H1 (cell line): ENCODE measurements at regions not wholly inside any gene's neighbourhood (a gene's known extent, or its start where the extent isn't known, plus 50 kb on each side); places are given as distances from the start of the nearest gene placed in this dataset.

Experiments used
- CTCF ChIA-PET: fragments of 300-600 bp; sonication (Branson Sonifier 250); formaldehyde crosslinking; loops from one replicate; lab custom pipeline; 2021; ENCODE audit not compliant: partially characterized antibody; lab: Charles Lee
- POLR2A ChIA-PET: fragments of 300-600 bp; sonication (Branson Sonifier 250); formaldehyde crosslinking; loops from one replicate; lab custom pipeline; 2021; ENCODE audit warnings: inconsistent platforms; ENCODE audit not compliant: partially characterized antibody; lab: Charles Lee
- DNase-seq, 2 experiments: peaks; one replicate each; pipeline versions ENCODE4 v3.0.0 to v3.0.0-alpha.2; 2010 to 2022; ENCODE audit warnings: low spot score in 2 of 2, low read depth in 1 of 2, mixed read lengths in 1 of 2
- FAIRE-seq: peaks from 2 replicates; lab custom pipeline; 2011; peaks lifted over from hg19 to GRCh38; lab: Jason Lieb, UNC
- H2AFZ ChIP-seq: 2 replicates; pipeline ENCODE4 v1.8.1; 2012; ENCODE audit warnings: low read length, inconsistent platforms
- H2AK5ac ChIP-seq: 2 replicates; pipeline ENCODE4 v1.6.1; 2013; ENCODE audit warnings: low read depth, low read length
- H2BK120ac ChIP-seq: replicated peaks from 2 replicates; pipeline ENCODE3; 2013; ENCODE audit warnings: low read depth, low read length, inconsistent platforms
- H2BK12ac ChIP-seq: 2 replicates; pipeline ENCODE4 v1.6.1; 2013; ENCODE audit warnings: low read depth, low read length
- H2BK15ac ChIP-seq: 2 replicates; pipeline ENCODE4 v1.6.1; 2013; ENCODE audit warnings: low read length
- H2BK20ac ChIP-seq: 2 replicates; pipeline ENCODE4 v1.6.1; 2013; ENCODE audit warnings: low read length
- H2BK5ac ChIP-seq: 2 replicates; pipeline ENCODE4 v1.6.1; 2013; ENCODE audit warnings: low read depth, low read length
- H3K14ac ChIP-seq: 2 replicates; pipeline ENCODE4 v1.6.1; 2013; ENCODE audit warnings: inconsistent platforms; ENCODE audit not compliant: insufficient read length
- H3K18ac ChIP-seq: 2 replicates; pipeline ENCODE4 v1.6.1; 2013; ENCODE audit warnings: low read length; ENCODE audit errors: extremely low read depth
- H3K23ac ChIP-seq: 2 replicates; pipeline ENCODE4 v1.6.1; 2013; ENCODE audit warnings: inconsistent platforms; ENCODE audit not compliant: insufficient read length
- H3K23me2 ChIP-seq: 2 replicates; pipeline ENCODE4 v1.6.1; 2013; ENCODE audit warnings: low read depth, low read length
- H3K27ac ChIP-seq: 2 replicates; pipeline ENCODE4 v1.6.1; 2011; ENCODE audit warnings: low read depth, low read length, inconsistent platforms
- H3K27me3 ChIP-seq, 4 experiments: replicated peaks in 1 of 4; 1 replicate in 1 of 4; 2 replicates in 3 of 4; pipeline versions ENCODE4 v1.6.1 to v1.8.1; 2011 to 2013; ENCODE audit warnings: low read length in 3 of 4, mild to moderate bottlenecking in 3 of 4, inconsistent platforms in 2 of 4, mixed read lengths in 2 of 4, moderate library complexity in 1 of 4; ENCODE audit not compliant: control insufficient read depth in 3 of 4, insufficient read depth in 3 of 4; ENCODE audit errors: extremely low read depth in 1 of 4
- H3K36me3 ChIP-seq, 4 experiments: 2 replicates each; pipeline versions ENCODE4 v1.6.1 to v1.8.1; 2011 to 2013; ENCODE audit warnings: mild to moderate bottlenecking in 4 of 4, low read length in 3 of 4, moderate library complexity in 2 of 4, control low read depth in 1 of 4, inconsistent platforms in 1 of 4; ENCODE audit not compliant: insufficient read depth in 4 of 4, control insufficient read depth in 2 of 4
- H3K4ac ChIP-seq: replicated peaks from 2 replicates; pipeline ENCODE3; 2013; ENCODE audit warnings: low read length, low read depth, mixed read lengths, inconsistent platforms; ENCODE audit not compliant: insufficient read length
- H3K4me1 ChIP-seq, 4 experiments: replicated peaks in 1 of 4; 1 replicate in 1 of 4; 2 replicates in 3 of 4; pipeline versions ENCODE4 v1.6.1 to v1.8.1; 2011 to 2013; ENCODE audit warnings: low read length in 3 of 4, inconsistent platforms in 2 of 4, mixed read lengths in 1 of 4; ENCODE audit not compliant: insufficient read depth in 4 of 4, control insufficient read depth in 3 of 4
- H3K4me2 ChIP-seq, 2 experiments: 2 replicates each; pipeline versions ENCODE4 v1.6.1 to v1.8.1; 2011 to 2013; ENCODE audit warnings: low read depth in 2 of 2, low read length in 2 of 2, control low read depth in 1 of 2, inconsistent platforms in 1 of 2, mild to moderate bottlenecking in 1 of 2; ENCODE audit not compliant: insufficient read depth in 1 of 2
- H3K4me3 ChIP-seq, 4 experiments: fragments of 200-600, 300-600 bp in 1 of 4; sonication (generic), shearing (Covaris generic), sonication (Bioruptor Twin) in 1 of 4; 2 replicates each; pipeline versions ENCODE4 v1.5.1 to v1.8.1; 2011 to 2016; ENCODE audit warnings: low read length in 4 of 4, low read depth in 3 of 4, control low read depth in 2 of 4, inconsistent platforms in 2 of 4, mild to moderate bottlenecking in 2 of 4, mixed read lengths in 1 of 4, moderate library complexity in 1 of 4; ENCODE audit not compliant: insufficient read depth in 2 of 4; ENCODE audit errors: extremely low read depth in 1 of 4
- H3K56ac ChIP-seq: replicated peaks from 2 replicates; pipeline ENCODE3; 2013; ENCODE audit warnings: low read depth, mild to moderate bottlenecking, mixed read lengths, low read length, inconsistent platforms; ENCODE audit not compliant: insufficient read length
- H3K79me1 ChIP-seq: 2 replicates; pipeline ENCODE4 v1.6.1; 2013; ENCODE audit warnings: low read depth, low read length, control low read depth
- H3K79me2 ChIP-seq, 2 experiments: 2 replicates each; pipeline versions ENCODE4 v1.6.1 to v1.8.1; 2012 to 2013; ENCODE audit warnings: low read length in 2 of 2, mild to moderate bottlenecking in 2 of 2, inconsistent platforms in 1 of 2; ENCODE audit not compliant: insufficient read depth in 2 of 2, control insufficient read depth in 1 of 2
- H3K9ac ChIP-seq, 4 experiments: replicated peaks in 1 of 4; 1 replicate in 1 of 4; 2 replicates in 3 of 4; pipeline versions ENCODE4 v1.6.1 to v1.8.1; 2011 to 2013; ENCODE audit warnings: low read depth in 3 of 4, low read length in 3 of 4, control low read depth in 2 of 4, mild to moderate bottlenecking in 2 of 4, moderate library complexity in 2 of 4, inconsistent platforms in 1 of 4; ENCODE audit errors: extremely low read depth in 1 of 4
- H3K9me3 ChIP-seq, 2 experiments: 2 replicates each; pipeline versions ENCODE4 v1.6.1 to v1.8.1; 2012 to 2013; ENCODE audit warnings: mild to moderate bottlenecking in 2 of 2, moderate library complexity in 2 of 2, control low read depth in 1 of 2, inconsistent platforms in 1 of 2, low read depth in 1 of 2, low read length in 1 of 2, mixed read lengths in 1 of 2; ENCODE audit not compliant: insufficient read depth in 2 of 2
- H4K20me1 ChIP-seq, 2 experiments: replicated peaks in 1 of 2; 2 replicates each; pipeline versions ENCODE3 to v1.8.1; 2011 to 2013; ENCODE audit warnings: inconsistent platforms in 2 of 2, low read length in 2 of 2, mild to moderate bottlenecking in 1 of 2; ENCODE audit not compliant: insufficient read depth in 2 of 2, control insufficient read depth in 1 of 2
- H4K5ac ChIP-seq: 2 replicates; pipeline ENCODE4 v1.6.1; 2013; ENCODE audit warnings: low read length, low read depth, mixed read lengths, inconsistent platforms; ENCODE audit not compliant: insufficient read length
- H4K8ac ChIP-seq: 2 replicates; pipeline ENCODE4 v1.8.0; 2013; ENCODE audit warnings: mild to moderate bottlenecking, moderate library complexity, low read length, inconsistent platforms; ENCODE audit not compliant: insufficient read depth; ENCODE audit errors: extremely low read depth
- H4K91ac ChIP-seq: replicated peaks from 2 replicates; pipeline ENCODE3; 2013; ENCODE audit warnings: low read length, mixed read lengths, inconsistent platforms; ENCODE audit not compliant: insufficient read length
- BRCA1 ChIP-seq: IDR thresholded peaks from 2 replicates; pipeline ENCODE4 v1.6.1; 2012; ENCODE audit warnings: low read depth, low read length, improper control_type of control experiment
- CEBPB ChIP-seq: IDR thresholded peaks from 2 replicates; pipeline ENCODE4 v1.6.1; 2012; ENCODE audit warnings: low read depth, low read length
- EP300 ChIP-seq, 2 experiments: IDR thresholded peaks; 1 replicate in 1 of 2; 2 replicates in 1 of 2; pipeline ENCODE4 v1.6.1; 2011 to 2012; ENCODE audit warnings: low read depth in 2 of 2, low read length in 2 of 2, mild to moderate bottlenecking in 2 of 2, borderline replicate concordance in 1 of 2, inconsistent platforms in 1 of 2, moderate library complexity in 1 of 2
- EZH2 ChIP-seq: fragments of 200-600 bp; sonication (generic); IDR thresholded peaks from 2 replicates; pipeline ENCODE4 v1.7.1; 2012; ENCODE audit warnings: low read depth, mild to moderate bottlenecking, moderate library complexity, low read length, inconsistent platforms; ENCODE audit not compliant: severe bottlenecking
- JUN ChIP-seq: IDR thresholded peaks from 2 replicates; pipeline ENCODE4 v1.6.1; 2011; ENCODE audit warnings: low read depth, mild to moderate bottlenecking, improper control_type of control experiment, low read length
- JUND ChIP-seq: IDR thresholded peaks from 2 replicates; pipeline ENCODE4 v1.6.1; 2011; ENCODE audit warnings: mild to moderate bottlenecking, improper control_type of control experiment, low read length
- PHF8 ChIP-seq: fragments of 200-600 bp; sonication (generic); conservative IDR thresholded peaks from 2 replicates; pipeline ENCODE4 v1.7.1; 2012; ENCODE audit warnings: low read depth, mild to moderate bottlenecking, inconsistent platforms, low read length, moderate library complexity
- SAP30 ChIP-seq: fragments of 300-600 bp; sonication (generic); IDR thresholded peaks from 2 replicates; pipeline ENCODE4 v1.7.1; 2012; ENCODE audit warnings: low read length, moderate library complexity, mild to moderate bottlenecking, inconsistent platforms; ENCODE audit not compliant: insufficient read depth, insufficient replicate concordance
- SUZ12 ChIP-seq: fragments of 200-600 bp; sonication (generic); IDR thresholded peaks from 2 replicates; pipeline ENCODE4 v1.6.1; 2012; ENCODE audit warnings: mild to moderate bottlenecking, inconsistent platforms, low read length, moderate library complexity, mixed read lengths
- TBP ChIP-seq: IDR thresholded peaks from 2 replicates; pipeline ENCODE4 v1.6.1; 2011; ENCODE audit warnings: low read depth, low read length, improper control_type of control experiment
- TEAD4 ChIP-seq: IDR thresholded peaks from 2 replicates; pipeline ENCODE4 v1.6.1; 2012; ENCODE audit warnings: low read depth, low read length, inconsistent platforms, mixed read lengths
- WGBS, 2 experiments: shearing (Covaris generic) in 1 of 2; methylation state at CpG; one replicate each; pipeline versions ENCODE4 v1.1.6 to v1.1.7; 2013 to 2015; ENCODE audit warnings: low lambda C conversion rate in 2 of 2, mixed read lengths in 2 of 2, inconsistent platforms in 1 of 2, low coverage in 1 of 2, missing lambda C conversion rate in 1 of 2; ENCODE audit not compliant: insufficient replicate concordance in 2 of 2, insufficient coverage in 1 of 2, insufficient read length in 1 of 2; ENCODE audit errors: extremely low coverage in 1 of 2, missing lambda C conversion rate in 1 of 2; 5-methylcytosine and 5-hydroxymethylcytosine counted together
- TF ChIP-seq, protein P1 (sequence below), 3 experiments: IDR thresholded peaks; 1 replicate in 2 of 3; 2 replicates in 1 of 3; pipeline versions ENCODE4 v1.5.1 to v1.6.1; 2011; ENCODE audit warnings: low read length in 3 of 3, mild to moderate bottlenecking in 3 of 3, inconsistent platforms in 2 of 3, low read depth in 1 of 3, moderate library complexity in 1 of 3; ENCODE audit not compliant: insufficient read depth in 1 of 3; ENCODE audit errors: control extremely low read depth in 1 of 3

- Histone ChIP-seq H2AFZ (0 out of 2 replicates have a peak overlapping the region, but pooled peaks have one; percentile 50), H4K20me1 (no peaks in the 10 kb centered on the region), H3K23me2 (no peaks in the 10 kb centered on the region), H2AK5ac (no peak overlapping the region), H3K23ac (no peak overlapping the region), H3K27ac (no peak overlapping the region), H3K4me3 (no peak overlapping the region), H3K14ac (no peak overlapping the region), H3K27me3 (no peaks in the 10 kb centered on the region), H2BK20ac (no peak overlapping the region), H3K36me3 (no peaks in the 10 kb centered on the region), H2BK12ac (no peak overlapping the region), H3K9ac (no peak overlapping the region), H2BK15ac (no peak overlapping the region), H3K56ac (no peak overlapping the region), H2BK120ac (no peak overlapping the region), H3K79me2 (no peaks in the 10 kb centered on the region), H3K79me1 (no peaks in the 10 kb centered on the region), H4K8ac (no peak overlapping the region), H4K5ac (no peak overlapping the region), H3K4me2 (no peak overlapping the region), H2BK5ac (no peak overlapping the region), H3K9me3 (no peaks in the 10 kb centered on the region), H4K91ac (no peak overlapping the region), H3K4me1 (no peaks in the 10 kb centered on the region), H3K18ac (no peak overlapping the region; the same call in 1 of the 2 replicates), H3K4ac (no peak overlapping the region)
- CTCF ChIA-PET, result interaction anchor here (1.3 kb wide), 1 partner anchor 14 kb away, joined by 3 read pairs; no protein-coding TSS in a partner anchor
- POLR2A ChIA-PET, result no interaction called here
- no peak for DNase-seq
- no peak for FAIRE-seq
- 93% methylated on average over 4 of the region's 4 CpGs; no CpG with 5 or more reads in 1 of the 2 experiments for WGBS, 2 experiments
- TF ChIP-seq CEBPB (no peak), SUZ12 (no peak), PHF8 (no peak), JUN (no peak), TBP (no peak), TEAD4 (no peak), SAP30 (no peak), EZH2 (no peak), EP300 (IDR thresholded peaks at IDR 0.05; ENCODE audit: borderline replicate concordance in 1 of 2, low read depth in 2 of 2, low read length in 2 of 2) (no peak), JUND (no peak), BRCA1 (no peak)
- TF ChIP-seq, protein P1, sequence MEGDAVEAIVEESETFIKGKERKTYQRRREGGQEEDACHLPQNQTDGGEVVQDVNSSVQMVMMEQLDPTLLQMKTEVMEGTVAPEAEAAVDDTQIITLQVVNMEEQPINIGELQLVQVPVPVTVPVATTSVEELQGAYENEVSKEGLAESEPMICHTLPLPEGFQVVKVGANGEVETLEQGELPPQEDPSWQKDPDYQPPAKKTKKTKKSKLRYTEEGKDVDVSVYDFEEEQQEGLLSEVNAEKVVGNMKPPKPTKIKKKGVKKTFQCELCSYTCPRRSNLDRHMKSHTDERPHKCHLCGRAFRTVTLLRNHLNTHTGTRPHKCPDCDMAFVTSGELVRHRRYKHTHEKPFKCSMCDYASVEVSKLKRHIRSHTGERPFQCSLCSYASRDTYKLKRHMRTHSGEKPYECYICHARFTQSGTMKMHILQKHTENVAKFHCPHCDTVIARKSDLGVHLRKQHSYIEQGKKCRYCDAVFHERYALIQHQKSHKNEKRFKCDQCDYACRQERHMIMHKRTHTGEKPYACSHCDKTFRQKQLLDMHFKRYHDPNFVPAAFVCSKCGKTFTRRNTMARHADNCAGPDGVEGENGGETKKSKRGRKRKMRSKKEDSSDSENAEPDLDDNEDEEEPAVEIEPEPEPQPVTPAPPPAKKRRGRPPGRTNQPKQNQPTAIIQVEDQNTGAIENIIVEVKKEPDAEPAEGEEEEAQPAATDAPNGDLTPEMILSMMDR (IDR thresholded peaks at IDR 0.05; ENCODE audit: control extremely low read depth in 1 of 3, insufficient read depth in 1 of 3, low read depth in 1 of 3, low read length in 3 of 3), result no peak
These were observed 138.3 kb upstream of the NBEA start for GRCh38 chr13:34803756-34804155.
